Thyroid gland (tissue), 4 donors: ENCODE measurements at regions not wholly inside any gene's neighbourhood (a gene's known extent, or its start where the extent isn't known, plus 50 kb on each side); places are given as distances from the start of the nearest gene placed in this dataset.

ENCODE experiments used
- DNase-seq, 2 donors: peaks; one replicate each; pipeline ENCODE4 v3.0.0-alpha.2; 2019
- H3K27ac ChIP-seq, 3 donors: fragments of 200-600 bp; sonication (generic); 1 replicate in 2 of 3; 2 replicates in 1 of 3; pipeline ENCODE4 v1.5.1; 2016 to 2019; ENCODE audit warnings: mild to moderate bottlenecking in 1 of 3, moderate library complexity in 1 of 3
- H3K27me3 ChIP-seq: fragments of 200-600 bp; sonication (generic); one replicate; pipeline ENCODE4 v1.5.1; 2019
- H3K36me3 ChIP-seq, 2 donors: fragments of 200-600 bp; sonication (generic); one replicate each; pipeline ENCODE4 v1.5.1; 2016 to 2019
- H3K4me1 ChIP-seq, 2 donors: fragments of 200-600 bp; sonication (generic); one replicate each; pipeline ENCODE4 v1.5.1; 2017 to 2019
- H3K4me3 ChIP-seq, 3 donors: fragments of 200-600 bp; sonication (generic); replicated peaks in 1 of 3; 1 replicate in 2 of 3; 2 replicates in 1 of 3; pipeline ENCODE4 v1.5.1; 2016; ENCODE audit warnings: mild to moderate bottlenecking in 1 of 3
- H3K9me3 ChIP-seq: fragments of 200-600 bp; sonication (generic); one replicate; pipeline ENCODE4 v1.5.1; 2017
- CTCF ChIP-seq, 6 experiments: fragments of 200-600 bp in 3 of 6; fragments of 450-650 bp in 3 of 6; sonication (generic) in 3 of 6; IDR thresholded peaks; one replicate each; pipeline ENCODE4 v1.5.1; 2016 to 2019; ENCODE audit warnings: antibody characterized with exemption in 6 of 6, mild to moderate bottlenecking in 2 of 6, inconsistent platforms in 1 of 6, moderate library complexity in 1 of 6
- POLR2A ChIP-seq, 2 donors: fragments of 450-650 bp; IDR thresholded peaks; one replicate each; pipeline ENCODE4 v1.6.1; 2017; ENCODE audit warnings: antibody characterized with exemption in 2 of 2, mild to moderate bottlenecking in 2 of 2, moderate library complexity in 1 of 2
- WGBS, 2 donors: methylation state at CpG; one replicate each; pipeline ENCODE4 v1.1.5; 2017; 5-methylcytosine and 5-hydroxymethylcytosine counted together
- intact Hi-C: fragments of 100-400 bp; cut with DNase I; formaldehyde crosslinking; loops from one replicate; pipeline ENCODE4 v1.15.1; 2023

DNA sequence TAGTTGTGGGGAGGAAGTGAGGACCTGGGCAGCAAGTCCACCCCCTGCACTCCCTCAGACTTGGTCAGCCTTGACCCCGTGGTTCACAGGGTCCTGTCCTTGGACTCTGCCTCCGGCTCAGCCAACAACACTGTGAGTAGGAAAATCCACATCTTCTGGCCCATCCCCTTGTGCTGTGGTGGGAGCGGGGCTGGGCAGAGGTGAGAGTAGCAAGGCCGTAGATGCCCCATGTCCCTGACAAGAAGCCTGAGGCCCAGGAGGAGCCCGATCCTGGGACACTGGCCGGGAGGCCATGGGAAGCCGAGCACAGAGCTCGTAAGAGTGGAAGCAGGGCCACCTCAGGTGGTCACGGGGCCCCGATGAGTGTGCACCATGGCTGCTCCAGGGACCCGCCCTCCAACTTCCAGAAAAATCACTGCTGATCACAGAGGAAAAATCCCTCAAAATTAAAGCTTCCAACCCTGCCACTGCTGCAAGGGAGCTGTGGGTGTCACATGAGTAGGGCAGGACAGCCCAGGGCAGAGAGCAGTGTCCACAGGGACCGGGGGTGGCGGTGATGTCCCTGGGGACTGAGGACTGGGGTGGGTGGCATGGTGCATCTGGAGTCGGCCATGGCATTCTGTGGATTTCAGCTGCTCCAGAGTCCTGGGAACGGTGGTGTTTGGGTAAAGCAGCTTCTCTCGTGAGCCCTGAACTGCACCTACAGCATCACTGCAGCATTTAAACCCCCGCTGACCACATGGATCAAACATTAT is 189.4 kb downstream of the DLL1 start:
- Histone ChIP-seq H3K4me1 (no peaks in the 10 kb centered on the region), H3K36me3 (no peaks in the 10 kb centered on the region), H3K9me3 (no peaks in the 10 kb centered on the region), H3K27ac (no peak overlapping the region), H3K4me3 (no peak overlapping the region), H3K27me3 (no peaks in the 10 kb centered on the region)
- WGBS, 2 donors = 92 to 95% methylated on average over 13 to 16 of the region's 17 CpGs
- no peak for DNase-seq
- intact Hi-C loops = no loop called here
- TF ChIP-seq POLR2A (IDR thresholded peaks at IDR 0.05) (no peak), CTCF (IDR thresholded peaks at IDR 0.05) (no peak)

- no peak for DNase-seq
- Histone ChIP-seq H3K27me3 (no peaks in the 10 kb centered on the region), H3K27ac (no peak overlapping the region), H3K36me3 (no peaks in the 10 kb centered on the region), H3K4me1 (no peaks in the 10 kb centered on the region), H3K4me3 (no peak overlapping the region), H3K9me3 (no peaks in the 10 kb centered on the region)
- intact Hi-C loops = no loop called here
- TF ChIP-seq CTCF (IDR thresholded peaks at IDR 0.05) (no peak), POLR2A (IDR thresholded peaks at IDR 0.05) (no peak)
- WGBS, 2 donors = 85 to 95% methylated on average over 8 of the region's 8 CpGs
Observed at GRCh38 chr6:170100046-170100445, 190.8 kb downstream of the DLL1 start.

DNA sequence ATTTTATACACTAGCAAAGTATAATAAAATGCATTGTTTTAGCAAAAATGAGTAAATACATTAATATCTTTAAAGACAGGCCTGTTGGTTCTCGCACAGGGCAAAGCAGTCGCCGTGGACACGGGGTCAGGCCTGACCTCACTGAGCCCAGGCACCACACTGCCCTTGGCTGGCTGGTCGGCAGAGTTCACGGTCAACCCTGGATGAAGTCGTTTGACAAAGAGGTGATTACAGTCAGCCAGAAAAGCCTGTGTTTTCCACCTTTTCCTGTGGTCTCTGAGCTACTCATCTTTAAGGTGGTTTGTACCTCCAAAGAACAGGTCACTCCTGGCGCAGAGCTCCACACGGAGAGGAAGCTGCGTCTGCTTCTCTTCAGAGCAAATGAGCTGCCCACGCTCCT is 191.5 kb downstream of the DLL1 start:
- TF ChIP-seq CTCF (IDR thresholded peaks at IDR 0.05) (no peak), POLR2A (IDR thresholded peaks at IDR 0.05) (no peak)

DNA sequence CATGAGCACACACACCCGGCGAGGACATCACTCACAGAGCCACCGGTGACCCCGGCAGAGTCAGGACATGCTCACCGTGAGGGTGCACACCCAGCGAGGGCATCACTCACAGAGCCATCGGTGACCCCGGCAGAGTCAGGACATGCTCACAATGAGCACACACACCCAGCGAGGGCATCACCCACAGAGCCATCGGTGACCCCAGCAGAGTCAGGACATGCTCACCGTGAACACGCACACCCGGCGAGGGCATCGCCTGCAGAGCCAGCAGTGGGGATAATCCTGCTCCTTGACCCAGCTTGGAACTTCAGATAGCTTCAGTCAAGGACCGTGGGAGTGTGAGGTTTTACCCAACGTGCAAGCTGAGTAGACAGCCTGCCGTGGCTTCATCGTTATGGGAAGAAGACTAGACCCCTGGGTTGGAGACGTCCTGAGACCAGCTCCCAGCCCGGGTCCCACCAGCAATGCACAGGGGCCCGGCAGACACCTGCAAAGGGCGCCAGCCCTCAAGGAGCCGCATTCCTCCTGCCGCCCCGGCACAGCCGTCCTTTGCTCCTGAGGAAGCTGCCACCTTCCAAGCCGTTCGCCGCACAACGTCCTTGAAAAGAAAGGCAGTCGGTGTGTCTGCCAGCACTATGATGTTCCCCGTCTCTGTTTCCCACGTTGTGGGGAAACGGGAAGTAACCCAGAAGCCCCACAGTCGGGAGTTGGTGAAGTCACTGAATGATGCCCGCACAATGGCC is 192.3 kb downstream of the DLL1 start:
- intact Hi-C loops = no loop called here
- no peak for DNase-seq
- Histone ChIP-seq H3K9me3 (no peaks in the 10 kb centered on the region), H3K36me3 (no peaks in the 10 kb centered on the region), H3K4me1 (no peaks in the 10 kb centered on the region), H3K4me3 (no peak overlapping the region), H3K27ac (no peak overlapping the region), H3K27me3 (no peaks in the 10 kb centered on the region)
- TF ChIP-seq POLR2A (IDR thresholded peaks at IDR 0.05) (no peak), CTCF (IDR thresholded peaks at IDR 0.05) (no peak)
- WGBS, 2 donors = 89 to 90% methylated on average over 26 to 31 of the region's 37 CpGs

More for the DNA sequence above, 191.5 kb downstream of the DLL1 start:
- H3K27me3 ChIP-seq = no peaks in the 10 kb centered on the region
- H3K9me3 ChIP-seq = no peaks in the 10 kb centered on the region
- no peaks in the 10 kb centered on the region for H3K4me1 ChIP-seq
- no peak for DNase-seq
- no peak overlapping the region for H3K4me3 ChIP-seq
- no peaks in the 10 kb centered on the region for H3K36me3 ChIP-seq
- WGBS, 2 donors = 81 to 85% methylated on average over 11 of the region's 11 CpGs
- intact Hi-C loops = no loop called here
- no peak overlapping the region for H3K27ac ChIP-seq
